NCI-H2171 treated with DMSO at 0.1 percent for 48 hours (cell line): ENCODE measurements at regions not wholly inside any gene's neighbourhood (a gene's known extent, or its start where the extent isn't known, plus 50 kb on each side); places are given as distances from the start of the nearest gene placed in this dataset.
A peak's percentile ranks its signal among the peaks of the same experiment; 100 is the strongest.
"Not testable (repeated sequence)": the region's sequence is repeated elsewhere in the genome, so short reads cannot be mapped to it uniquely, and the experiment has no call there.

Source experiments
- DNase-seq: peaks from one replicate; lab custom pipeline; 2025; lab: John Stamatoyannopoulos, UW

DNA sequence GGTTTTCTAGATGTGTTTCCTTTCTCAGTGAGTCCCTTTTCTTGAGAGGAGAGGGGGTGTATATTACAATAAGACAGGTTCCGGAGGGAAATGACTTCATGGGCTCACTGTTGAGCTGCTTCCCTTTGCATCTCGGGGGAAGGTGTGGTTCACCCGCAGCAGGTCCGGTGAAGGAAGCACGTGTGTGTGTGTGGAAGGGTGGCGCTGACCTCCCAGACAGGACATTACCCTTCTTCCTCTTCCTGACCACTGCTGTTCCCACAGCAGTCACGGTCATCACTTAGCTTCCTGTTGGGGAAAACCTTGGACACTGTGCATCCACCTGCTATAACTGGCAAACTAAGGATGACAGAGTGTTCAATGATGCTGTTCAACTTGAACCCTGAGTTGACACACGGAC, 83.6 kb downstream of the PLEKHG1 start:
- no peak for DNase-seq

DNA sequence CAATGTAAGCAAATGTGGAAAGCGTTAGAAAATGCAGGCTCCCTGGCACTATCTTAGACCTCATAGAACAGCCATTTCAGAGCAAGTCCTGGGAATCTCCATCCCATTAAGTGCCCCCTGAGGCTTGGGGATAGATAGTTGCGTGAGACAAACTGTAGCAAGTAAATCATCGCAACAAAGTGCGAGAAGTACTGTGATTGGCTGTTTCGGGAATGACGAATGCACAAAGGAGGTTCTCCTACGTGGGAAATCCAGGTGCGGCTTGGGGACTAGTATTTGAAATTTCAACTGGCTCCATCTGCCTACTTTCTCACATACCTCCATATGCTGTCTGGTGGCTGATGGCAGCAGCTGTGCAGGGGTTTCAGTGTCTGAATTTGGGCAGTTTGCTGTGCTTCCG, 84.5 kb downstream of the PLEKHG1 start:
- DNase-seq: peak; percentile 85

DNA sequence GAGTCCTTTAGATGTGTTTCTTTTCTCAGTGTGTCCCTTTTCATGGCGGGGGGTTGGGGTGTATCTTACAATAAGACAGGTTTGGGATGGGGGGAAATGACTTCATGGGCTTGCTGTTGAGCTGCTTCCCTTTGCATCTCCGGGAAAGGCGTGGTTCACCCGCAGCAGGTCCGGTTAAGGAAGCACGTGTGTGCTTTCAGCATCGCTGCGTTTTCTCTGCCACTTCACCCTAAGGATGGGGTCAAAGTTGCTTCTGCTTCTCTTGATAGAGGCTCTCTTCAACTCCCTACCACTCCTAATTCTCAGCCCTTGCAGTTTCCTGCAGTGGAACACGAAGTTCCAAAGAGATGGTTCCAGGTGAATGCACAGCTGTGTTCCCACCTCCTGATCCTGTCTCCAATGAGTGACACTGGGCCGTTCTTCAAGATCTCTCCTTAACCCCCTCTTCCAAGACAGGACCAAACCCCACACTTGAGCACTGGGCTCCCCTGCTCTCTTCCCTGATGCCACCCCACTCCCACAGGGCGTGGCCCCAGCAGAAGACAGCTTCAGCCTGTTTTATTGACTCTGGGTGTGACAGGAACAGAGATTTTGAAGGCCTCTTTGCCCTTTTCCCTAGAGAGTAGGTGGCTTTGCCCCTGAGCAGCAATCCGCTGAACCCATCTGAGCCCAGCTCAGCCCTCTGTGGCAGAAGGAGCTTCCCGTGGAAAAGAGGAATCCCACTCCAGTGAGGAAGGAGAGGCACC, 85.2 kb downstream of the PLEKHG1 start:
- no peak for DNase-seq

DNA sequence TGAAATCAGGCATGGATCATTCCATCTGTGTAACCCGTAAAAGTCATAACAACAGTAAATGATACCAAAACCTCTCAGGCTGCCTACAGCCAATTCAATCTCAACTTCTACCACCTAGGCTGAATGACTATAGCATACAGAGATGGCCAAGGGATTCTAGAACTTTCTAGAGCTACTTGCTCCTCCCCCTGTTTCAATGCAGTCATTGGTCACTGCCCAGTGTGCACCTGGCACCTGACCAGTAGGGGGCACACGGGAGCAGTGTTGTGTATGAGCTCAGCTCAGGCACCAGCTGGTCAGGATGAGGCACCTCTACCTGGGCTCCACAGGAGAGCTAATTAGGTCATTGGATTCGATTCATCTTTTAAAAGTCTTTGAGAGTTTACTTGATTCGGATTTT, 86.2 kb downstream of the PLEKHG1 start:
- peak; percentile 16 for DNase-seq

DNA sequence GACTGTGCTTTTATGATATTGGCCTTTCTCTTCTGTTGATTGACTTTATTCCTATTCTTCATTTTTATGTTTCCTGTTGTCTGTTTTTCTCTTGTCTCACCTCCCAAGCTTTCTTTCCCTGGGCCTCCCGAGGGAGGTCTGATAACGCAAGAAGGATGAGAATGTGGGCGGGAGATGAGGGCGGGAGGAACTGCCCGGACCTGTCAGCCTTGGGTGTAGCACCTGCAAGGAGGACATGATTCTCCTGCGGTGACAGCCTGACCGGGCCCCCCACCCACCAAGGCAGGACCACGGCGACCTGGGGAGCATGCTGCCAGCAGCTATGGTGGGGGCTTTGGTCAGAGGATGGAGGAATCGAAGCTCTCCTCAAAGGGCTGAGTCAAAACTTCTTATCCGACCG, 86.9 kb downstream of the PLEKHG1 start:
- DNase-seq: peak; percentile 10

DNA sequence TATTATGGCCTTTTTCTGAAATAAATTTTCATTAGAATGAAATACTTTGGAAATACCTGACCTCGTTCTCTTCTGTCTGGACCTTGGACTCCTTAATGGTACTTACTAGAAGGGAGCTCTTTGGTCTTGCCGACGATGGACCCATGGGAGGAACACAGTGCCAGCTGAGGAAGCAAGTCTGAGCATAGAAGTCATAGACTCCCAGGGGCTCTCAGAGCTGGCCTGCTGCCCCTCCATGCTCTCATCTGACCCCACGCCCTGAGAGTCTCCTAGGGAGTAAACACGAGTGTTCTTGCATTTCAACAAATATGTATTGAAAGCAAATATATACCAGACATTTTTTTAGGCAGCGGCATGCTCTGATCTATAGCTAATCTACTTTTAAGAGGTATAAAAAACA, 87.8 kb downstream of the PLEKHG1 start:
- no peak for DNase-seq

DNA sequence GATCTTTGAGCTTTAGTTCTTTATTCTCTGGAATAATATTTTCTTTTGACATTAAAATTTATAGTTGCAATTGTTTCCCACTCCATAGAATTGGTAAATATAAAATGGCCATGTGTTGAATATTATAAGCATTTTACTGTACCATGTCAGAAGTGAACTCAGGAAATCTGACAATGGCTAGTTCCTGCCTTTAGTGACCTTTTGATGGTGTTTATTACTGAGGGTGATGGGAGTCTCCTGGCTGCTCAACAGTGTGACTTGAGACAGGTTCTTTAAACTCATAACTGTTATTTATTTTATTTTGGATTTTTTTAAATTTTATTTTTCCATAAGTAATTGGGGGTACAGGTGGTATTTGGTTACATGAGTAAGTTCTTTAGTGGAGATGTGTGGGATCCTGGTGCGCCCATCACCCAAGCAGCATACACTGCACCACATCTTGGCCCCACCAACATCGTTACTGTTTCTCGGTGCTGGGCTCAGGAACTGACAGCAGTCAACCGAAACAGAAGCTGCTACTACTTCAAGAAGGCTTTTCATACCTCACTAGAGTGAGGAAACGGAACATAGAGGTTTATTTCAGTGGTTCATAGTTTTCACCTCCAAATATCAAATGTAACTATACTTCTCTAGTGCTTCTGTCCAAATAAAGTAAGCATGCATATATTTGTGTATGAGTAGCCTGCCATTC, 90.4 kb downstream of the PLEKHG1 start:
- no peak for DNase-seq

DNA sequence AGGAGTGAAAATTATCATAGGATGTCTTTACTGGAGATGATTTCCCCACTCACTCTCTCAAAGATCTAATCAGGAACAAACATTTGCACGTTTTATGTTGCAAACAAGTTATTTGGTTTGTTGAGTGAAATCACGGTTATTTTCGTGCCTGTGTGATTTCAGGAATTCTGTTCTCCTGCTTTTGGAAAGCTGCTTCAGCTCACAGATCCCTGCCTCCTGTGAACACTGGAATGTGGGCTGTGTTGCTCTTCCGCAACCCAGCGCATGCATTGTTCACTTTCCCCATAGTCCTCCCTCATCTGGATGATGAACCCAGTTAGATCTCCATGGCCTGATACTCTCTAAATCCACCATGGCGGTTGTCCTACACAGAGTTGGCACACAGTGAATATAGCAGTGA, 91.0 kb downstream of the PLEKHG1 start:
- DNase-seq: no peak

DNA sequence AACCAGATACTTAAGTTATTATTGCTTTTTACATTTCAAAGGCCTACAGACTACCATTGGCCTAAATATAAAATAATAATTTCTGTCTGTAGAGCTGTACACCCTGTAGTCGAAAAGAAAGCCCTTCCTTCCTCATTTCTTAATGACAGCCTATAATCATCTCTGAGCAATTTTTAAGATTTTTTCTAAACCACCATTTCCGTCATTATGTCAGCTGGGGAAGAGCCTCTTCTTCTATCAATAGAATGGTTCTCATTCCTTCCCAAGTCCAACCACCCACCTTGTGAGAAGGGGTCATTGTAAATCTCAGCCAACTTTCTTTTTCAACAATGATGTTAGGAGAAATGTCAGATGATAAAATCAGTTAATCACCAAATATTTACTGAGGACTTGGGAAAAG, 91.8 kb downstream of the PLEKHG1 start:
- no peak for DNase-seq

DNA sequence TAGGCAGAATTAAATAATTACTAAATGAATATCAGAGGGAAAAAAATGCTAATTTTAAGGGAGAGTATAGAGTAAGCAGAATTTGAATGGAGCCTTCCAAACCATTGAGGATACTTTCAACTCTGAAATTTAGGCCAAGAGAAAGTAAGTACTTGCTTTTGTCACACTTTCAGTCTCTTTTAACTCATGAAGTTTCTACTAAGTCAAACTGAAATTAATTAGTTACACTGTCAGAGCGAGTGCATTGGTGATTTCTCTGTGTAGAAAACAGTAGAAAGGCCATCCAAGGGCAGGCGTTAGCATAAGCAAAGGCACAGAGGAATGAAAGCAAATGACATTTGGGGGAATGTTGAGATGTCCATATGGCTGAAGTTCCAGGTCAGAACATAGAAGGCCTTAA, 92.9 kb downstream of the PLEKHG1 start:
- no peak for DNase-seq

DNA sequence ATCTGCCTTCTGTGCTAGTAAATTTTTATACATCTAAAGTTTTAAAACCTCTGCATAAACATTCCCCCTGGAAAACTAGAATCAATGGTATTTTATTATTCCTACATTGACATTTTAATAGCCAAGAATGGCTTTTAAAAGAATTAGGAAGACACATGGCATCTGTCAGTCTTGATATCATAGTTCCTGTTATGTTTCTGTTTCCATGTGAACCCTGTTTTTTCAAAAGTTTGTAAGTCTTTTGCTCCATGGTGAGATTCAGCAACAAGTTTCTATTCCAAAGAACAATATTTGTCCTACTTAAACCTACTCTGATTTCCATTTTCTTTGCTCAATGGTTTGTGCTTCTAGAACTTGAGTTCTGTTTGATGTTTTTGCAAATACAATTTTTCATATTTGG, 95.2 kb downstream of the PLEKHG1 start:
- DNase-seq: no peak

DNA sequence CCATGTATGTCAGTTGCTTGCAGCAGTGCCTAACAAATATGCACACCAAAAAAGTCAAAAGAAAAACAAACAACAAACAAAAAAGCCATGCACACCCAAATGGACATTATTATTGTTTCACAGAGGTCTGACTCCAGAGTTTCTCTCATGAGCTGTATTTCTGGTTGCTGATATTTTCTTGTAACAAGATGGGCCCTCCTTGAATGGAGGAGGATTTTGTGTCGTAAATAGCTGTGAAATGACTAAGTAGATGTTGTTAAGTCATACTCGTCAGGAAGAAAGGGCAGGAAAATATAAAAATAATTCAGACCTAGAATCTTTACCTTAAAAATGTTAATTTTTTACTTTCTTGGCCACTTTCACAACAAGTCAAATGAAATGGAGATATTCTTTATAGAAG, 96.0 kb downstream of the PLEKHG1 start:
- peak; percentile 22 for DNase-seq

DNA sequence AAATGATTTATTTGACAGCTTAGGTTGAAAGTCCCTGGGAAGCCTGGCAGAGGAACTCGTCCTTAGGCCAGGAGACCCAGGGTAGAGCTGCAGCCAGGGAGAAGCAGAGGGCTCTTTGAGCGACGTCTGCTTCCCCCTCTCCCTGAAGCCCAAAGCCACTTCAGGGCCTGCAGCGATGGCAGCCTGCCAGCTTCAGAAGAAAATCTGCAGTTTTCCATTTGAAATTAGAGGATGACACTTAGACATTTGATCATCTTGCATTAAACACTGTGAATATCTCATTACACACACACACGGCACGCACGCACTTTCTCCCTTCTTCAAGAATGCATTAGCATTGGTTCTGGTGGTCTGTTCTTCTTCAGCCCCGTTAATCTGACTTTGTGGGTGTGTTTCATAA, 96.5 kb downstream of the PLEKHG1 start:
- peak; percentile 87 for DNase-seq

DNA sequence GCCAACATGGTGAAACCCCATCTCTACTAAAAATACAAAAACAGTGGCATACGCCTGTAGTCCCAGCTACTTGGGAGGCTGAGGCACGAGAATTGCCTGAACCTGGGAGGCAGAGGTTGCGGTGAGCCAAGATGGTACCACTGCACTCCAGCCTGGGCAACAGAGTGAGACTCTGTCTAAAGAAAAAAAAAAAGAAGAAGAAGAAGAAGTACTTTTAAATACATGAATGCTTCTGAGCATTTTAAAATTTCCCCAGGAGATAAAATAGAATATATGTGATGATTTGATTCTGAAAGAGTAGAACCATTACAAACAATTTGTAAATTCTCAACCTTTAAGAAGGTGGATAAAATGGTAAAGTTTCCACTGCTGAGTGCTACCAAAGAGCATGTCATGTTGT, 97.2 kb downstream of the PLEKHG1 start:
- DNase-seq: not testable (repeated sequence)

DNA sequence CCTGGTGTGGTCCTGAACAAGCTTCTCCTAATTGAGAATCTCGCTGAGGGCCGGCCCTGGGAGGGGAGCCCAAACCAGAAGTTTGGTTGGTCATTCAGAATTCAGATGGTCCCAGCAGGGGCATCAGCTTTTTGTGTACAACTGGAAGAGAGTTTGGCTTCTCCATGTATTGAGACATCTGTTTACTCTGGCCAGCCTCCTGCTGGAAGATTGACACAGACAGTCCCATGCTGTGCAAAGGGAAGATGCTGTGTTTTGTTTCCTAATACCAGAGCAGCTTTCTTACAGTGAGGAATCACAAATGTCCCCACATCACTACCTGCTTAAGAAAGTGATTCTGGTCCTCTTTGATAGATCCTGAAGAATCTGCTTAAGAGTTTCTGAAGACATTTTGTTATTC, 97.8 kb downstream of the PLEKHG1 start:
- DNase-seq: peak; percentile 30

DNA sequence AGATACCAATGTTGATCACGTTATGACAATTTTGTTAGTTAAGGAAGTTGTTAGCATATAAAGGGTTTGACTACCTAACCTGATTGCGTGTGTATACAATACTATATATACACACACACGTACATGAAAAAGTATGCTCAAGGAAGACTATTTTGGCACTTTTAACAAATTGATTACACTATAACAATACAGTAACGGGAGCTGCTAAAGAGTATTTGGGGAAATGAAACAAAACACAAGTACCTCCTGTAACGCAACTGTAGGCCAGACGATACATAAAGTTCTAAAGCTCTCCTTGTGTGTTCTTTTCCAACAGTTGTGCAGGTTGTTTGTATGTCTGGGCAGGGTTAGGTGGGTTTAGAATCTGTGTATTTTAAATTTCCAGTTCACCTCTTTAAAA, 98.7 kb downstream of the PLEKHG1 start:
- no peak for DNase-seq

DNA sequence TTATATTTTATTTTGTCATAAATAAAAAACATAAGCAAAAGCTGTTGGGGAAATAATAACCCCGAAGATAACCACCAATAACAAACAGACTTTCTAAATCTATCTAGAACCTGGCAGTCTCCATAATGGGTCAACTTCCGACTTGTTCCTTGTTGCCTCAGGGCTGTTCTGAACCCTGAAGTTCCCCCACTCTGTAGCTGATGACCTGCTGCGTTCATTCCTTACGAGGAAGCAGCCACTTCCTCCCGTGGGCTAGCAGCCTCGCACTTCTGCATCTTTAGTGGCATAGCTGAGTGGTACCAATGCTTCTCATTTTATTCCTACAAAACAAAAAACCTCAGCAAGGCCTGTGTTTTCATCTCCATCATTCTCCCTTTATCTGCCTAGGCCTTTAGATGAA, 103.0 kb downstream of the PLEKHG1 start:
- DNase-seq: no peak

DNA sequence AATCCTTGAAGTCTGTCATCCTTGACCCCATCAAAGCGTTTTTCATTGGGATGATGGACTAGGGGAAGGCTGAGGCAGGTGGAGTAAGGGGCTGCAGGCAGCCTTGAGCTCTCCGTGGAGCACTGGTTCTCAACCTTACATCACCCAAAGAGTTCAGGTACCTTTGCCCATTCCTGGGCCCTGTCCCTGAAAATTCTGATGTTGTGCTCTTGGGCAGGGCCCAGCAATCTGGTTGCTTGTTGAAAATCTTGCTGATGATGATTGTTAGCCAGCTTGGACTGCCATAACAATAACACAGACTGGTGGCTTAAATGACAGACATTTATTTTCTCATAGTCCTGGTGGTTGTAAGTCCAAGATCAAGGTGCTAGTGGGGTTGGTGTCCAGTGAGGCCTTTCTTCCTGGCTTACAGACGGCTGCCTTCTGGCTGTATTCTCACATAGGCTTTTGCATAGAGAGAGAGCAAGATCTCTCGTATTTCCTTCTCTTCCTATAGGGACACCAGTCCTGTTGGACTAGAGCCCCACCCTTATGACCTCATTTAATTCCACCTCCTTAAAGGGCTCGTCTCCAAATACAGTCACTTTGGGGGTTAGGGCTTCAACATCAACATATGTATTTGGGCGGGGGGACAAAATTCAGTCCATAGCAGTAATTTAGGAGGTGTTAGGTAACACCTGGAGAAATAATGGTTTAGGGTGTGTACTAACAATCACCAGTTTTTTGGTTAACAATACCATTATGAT, 104.9 kb downstream of the PLEKHG1 start:
- DNase-seq: no peak

DNA sequence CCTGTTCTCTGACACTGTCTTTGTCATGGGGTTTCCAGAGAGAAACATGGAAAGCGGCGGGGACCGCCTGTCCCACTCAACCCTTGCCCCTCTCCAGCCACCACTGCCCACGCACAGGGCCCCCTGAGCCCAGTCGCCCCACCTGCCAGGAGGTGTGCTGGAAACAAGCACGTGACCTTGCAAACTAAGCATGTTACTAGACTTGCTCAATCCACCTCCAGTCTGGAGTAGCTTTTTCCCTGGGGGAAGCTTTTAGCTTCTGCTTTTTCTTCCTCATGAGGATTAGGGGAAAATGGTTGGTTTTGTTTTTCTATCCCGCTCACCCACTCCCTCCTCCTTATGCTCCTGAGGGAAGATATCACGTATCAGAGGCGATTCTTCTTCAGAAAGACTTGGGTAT, 105.7 kb downstream of the PLEKHG1 start:
- peak; percentile 67 for DNase-seq

DNA sequence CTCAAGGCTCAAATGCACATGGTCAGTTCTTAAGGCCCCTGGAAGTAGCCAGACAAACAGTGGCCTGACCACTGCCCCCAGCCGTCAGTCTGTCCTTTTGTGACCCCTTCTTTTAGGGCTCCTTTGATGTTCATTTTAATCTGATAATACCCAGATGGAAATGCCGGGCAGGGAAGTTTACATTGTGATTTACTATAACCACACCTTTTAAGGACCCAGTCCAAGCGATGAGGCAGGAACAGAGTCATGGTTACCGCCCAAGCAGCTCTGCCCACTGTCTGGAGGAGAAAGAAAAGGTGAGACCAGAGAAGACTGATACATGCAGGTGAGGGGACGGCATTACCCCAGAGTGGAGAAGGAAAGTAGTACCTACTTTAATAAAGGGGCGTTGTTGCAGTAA, 110.6 kb downstream of the PLEKHG1 start:
- no peak for DNase-seq

DNA sequence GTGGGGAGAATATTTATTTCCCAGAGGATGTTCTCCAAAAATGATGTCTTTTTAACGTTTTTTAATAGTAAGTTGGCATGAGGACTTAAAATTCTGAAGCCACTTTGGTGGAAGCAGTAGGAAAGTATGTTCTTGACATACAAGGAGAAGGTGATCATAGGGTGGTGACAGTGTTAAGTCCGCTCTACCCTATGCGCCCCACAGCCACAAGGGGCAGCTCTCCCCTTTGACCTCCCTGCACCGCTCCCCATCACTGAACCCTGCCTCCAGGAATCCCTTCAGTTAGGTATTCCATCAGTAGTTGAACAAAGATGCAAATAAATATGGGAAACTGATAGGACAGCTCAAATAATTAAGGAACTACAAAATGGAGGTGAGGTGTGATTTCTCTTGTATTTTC, 111.4 kb downstream of the PLEKHG1 start:
- DNase-seq: no peak

DNA sequence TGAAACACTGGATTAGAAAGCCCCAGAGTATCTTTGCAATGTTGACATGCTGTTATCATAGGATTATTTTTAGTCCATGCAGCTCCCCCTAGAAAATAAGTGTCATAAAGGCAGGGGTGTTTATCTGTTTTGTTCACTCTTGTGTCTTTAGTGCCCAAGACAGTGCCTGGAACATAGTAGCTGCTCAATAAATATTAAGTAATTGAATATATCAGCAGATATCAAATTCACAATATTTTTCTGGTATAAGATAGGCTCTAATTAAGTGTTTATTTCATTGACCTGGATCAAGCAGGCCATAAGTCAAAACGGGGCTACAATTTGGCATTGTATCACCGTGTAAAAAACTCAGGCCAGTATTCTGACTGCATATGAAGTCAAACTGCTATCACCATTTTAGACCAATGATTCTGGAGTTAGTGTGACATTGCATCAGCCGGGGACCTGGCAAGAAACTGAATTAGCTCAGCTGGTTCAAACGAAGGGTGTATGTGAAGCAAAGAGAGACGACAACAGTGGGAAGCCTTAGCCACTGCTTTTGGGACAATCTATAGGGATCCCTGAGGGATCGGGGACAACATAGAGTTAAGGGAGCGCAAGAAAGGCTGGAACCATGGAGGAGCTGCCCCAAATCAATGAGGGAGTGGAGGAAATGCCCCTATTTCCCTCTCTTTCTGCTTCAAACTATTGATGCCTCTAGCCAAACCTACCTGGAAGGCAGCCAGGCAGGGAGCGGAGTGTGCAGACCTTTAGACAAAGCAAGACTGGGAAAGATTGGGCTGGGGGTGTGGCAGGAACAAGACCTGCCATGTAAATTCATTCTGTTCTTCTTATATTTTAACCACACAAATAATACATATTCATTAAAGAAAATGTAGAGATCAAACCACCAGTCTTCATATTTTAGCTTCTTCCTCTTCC, 112.2 kb downstream of the PLEKHG1 start:
- no peak for DNase-seq
